ENCODE measurements at regions not wholly inside any gene's neighbourhood (a gene's known extent, or its start where the extent isn't known, plus 50 kb on each side); places are given as distances from the start of the nearest gene placed in this dataset.
"Not testable (repeated sequence)": the region's sequence is repeated elsewhere in the genome, so short reads cannot be mapped to it uniquely, and the experiment has no call there.

- TF ChIP-seq CTCF, POLR2A (IDR thresholded peaks at IDR 0.05): not testable (repeated sequence)
Observed at GRCh38 chr22:11028180-11028579, 4499.8 kb upstream of the OR11H1 start.
